ENCODE measurements at regions not wholly inside any gene's neighbourhood (a gene's known extent, or its start where the extent isn't known, plus 50 kb on each side); places are given as distances from the start of the nearest gene placed in this dataset.

DNA sequence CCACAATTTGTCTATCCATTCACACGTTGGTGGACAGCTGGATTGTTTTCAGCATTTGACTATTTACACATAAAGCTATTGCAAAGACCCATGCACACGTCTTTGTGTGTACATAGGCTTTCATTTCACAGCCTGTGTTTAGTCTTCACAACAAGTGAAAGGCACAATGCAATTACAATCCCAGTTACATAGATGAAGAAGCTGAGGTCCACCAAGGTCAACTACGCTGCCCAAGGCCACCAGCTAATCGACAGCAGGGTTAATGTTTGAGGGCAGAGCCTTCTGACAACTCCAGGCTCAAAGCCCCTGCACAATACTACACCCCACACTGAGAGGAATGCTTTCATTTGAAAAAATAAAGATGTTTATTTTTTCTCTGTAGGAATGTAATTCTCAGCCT is 93.6 kb upstream of the CDH13 start:
- Histone ChIP-seq H3K4me1 (ENCODE audit: control insufficient read depth in 1 of 2, insufficient read depth in 2 of 2, low read length in 2 of 2) (no peaks in the 10 kb centered on the region), H3K36me3 (ENCODE audit: control insufficient read depth in 1 of 2, insufficient read depth in 2 of 2, low read length in 1 of 2) (no peaks in the 10 kb centered on the region), H3K9me3 (ENCODE audit: control insufficient read depth, low read length) (peaks cover 1% of the 10 kb centered on the region), H3K27me3 (ENCODE audit: control insufficient read depth in 1 of 2, insufficient read depth in 2 of 2, low read length in 1 of 2) (peaks cover 0 to 3% of the 10 kb centered on the region in 2 donors), H3K27ac (ENCODE audit: low read depth in 1 of 2, low read length in 2 of 2) (no peak overlapping the region), H3K4me3 (ENCODE audit: low read length in 2 of 2) (no peak overlapping the region)
- WGBS, 2 donors: 47 to 55% methylated on average over 4 of the region's 4 CpGs
- no peak for ATAC-seq (ENCODE audit: low FRiP score)
- intact Hi-C loops (cut with DNase I): no loop called here
- no peak for DNase-seq

DNA sequence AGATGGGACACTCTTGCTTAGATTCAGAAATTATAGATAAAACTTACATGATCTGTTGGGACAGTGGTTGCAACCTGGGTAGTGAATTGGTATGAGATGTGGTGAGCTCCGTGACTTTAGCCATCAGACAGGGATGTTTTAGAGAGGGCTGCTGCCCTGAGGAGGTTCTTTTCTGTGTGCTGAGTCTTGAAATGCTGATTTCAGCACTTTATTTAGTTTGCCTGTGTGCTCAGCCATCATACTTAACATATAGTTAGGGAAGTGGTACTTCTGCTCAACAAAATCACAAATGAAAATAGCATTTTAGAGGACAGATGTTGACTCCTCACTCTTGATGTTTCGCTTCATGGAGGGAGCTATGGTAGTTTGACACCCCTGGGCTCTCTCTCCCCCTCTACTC is 95.9 kb upstream of the CDH13 start:
- Histone ChIP-seq H3K9me3 (ENCODE audit: control insufficient read depth, low read length) (no peaks in the 10 kb centered on the region), H3K27me3 (ENCODE audit: control insufficient read depth in 1 of 2, insufficient read depth in 2 of 2, low read length in 1 of 2) (peaks cover 0 to 3% of the 10 kb centered on the region in 2 donors), H3K4me3 (ENCODE audit: low read length in 2 of 2) (no peak overlapping the region), H3K4me1 (ENCODE audit: control insufficient read depth in 1 of 2, insufficient read depth in 2 of 2, low read length in 2 of 2) (no peaks in the 10 kb centered on the region), H3K27ac (ENCODE audit: low read depth in 1 of 2, low read length in 2 of 2) (no peak overlapping the region), H3K36me3 (ENCODE audit: control insufficient read depth in 1 of 2, insufficient read depth in 2 of 2, low read length in 1 of 2) (no peaks in the 10 kb centered on the region)
- ATAC-seq (ENCODE audit: low FRiP score) (no peak), DNase-seq (no peak)
- WGBS, 2 donors: 73 to 75% methylated on average over 2 of the region's 2 CpGs
- intact Hi-C loops (cut with DNase I): no loop called here

DNA sequence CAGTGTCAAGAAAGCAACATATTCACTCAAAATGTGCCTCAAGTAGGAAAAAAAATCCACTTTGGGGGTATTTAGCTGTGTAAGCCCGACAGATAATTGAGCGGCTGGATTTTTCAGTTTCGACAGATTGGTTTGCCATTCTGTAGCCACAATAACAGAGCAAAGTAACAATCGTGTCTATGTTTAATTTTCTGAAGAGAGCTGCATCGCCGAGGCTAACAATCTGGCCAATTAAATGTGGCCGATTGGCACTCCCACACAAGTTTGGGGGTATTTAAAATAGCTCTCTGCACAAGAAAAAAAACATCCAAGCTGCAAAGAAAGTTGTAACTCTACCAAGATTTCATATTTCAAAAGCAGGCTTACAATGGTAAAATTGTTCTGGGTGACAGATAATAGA is 99.7 kb upstream of the CDH13 start:
- H3K9me3 ChIP-seq (ENCODE audit: control insufficient read depth, low read length): peaks cover 4% of the 10 kb centered on the region
- no peak for ATAC-seq (ENCODE audit: low FRiP score)
- WGBS, 2 donors: 41 to 42% methylated on average over 7 of the region's 7 CpGs
- DNase-seq: no peak
- H3K4me1 ChIP-seq (ENCODE audit: control insufficient read depth in 1 of 2, insufficient read depth in 2 of 2, low read length in 2 of 2): no peaks in the 10 kb centered on the region
- no peaks in the 10 kb centered on the region for H3K36me3 ChIP-seq (ENCODE audit: control insufficient read depth in 1 of 2, insufficient read depth in 2 of 2, low read length in 1 of 2)
- no peak overlapping the region for H3K27ac ChIP-seq (ENCODE audit: low read depth in 1 of 2, low read length in 2 of 2)
- peaks cover 0 to 3% of the 10 kb centered on the region in 2 donors for H3K27me3 ChIP-seq (ENCODE audit: control insufficient read depth in 1 of 2, insufficient read depth in 2 of 2, low read length in 1 of 2)
- H3K4me3 ChIP-seq (ENCODE audit: low read length in 2 of 2): no peak overlapping the region
- intact Hi-C loops (cut with DNase I): no loop called here

DNA sequence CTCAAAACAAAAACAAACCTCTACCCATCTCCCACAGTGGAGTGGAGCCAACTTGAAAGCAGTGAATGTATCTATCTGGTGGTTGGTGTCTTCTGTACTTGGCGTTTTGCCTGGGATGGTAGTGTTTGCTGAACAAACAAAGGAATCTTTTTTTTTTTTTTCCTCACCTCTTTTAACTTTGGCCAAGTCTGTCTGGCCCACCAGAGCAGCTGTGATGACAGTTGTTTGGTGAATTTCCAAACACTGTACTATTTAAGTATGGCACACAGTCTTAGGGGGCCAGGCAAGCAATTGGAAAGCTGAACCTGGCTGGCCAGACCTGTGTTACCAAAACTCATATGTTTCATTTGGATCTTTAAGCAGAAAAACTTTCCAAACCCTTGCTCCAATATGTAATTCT is 101.8 kb upstream of the CDH13 start:
- Histone ChIP-seq H3K4me1 (ENCODE audit: control insufficient read depth in 1 of 2, insufficient read depth in 2 of 2, low read length in 2 of 2) (no peaks in the 10 kb centered on the region), H3K9me3 (ENCODE audit: control insufficient read depth, low read length) (peaks cover 4% of the 10 kb centered on the region), H3K27me3 (ENCODE audit: control insufficient read depth in 1 of 2, insufficient read depth in 2 of 2, low read length in 1 of 2) (no peaks in the 10 kb centered on the region), H3K4me3 (ENCODE audit: low read length in 2 of 2) (no peak overlapping the region), H3K36me3 (ENCODE audit: control insufficient read depth in 1 of 2, insufficient read depth in 2 of 2, low read length in 1 of 2) (no peaks in the 10 kb centered on the region), H3K27ac (ENCODE audit: low read depth in 1 of 2, low read length in 2 of 2) (no peak overlapping the region)
- 5 to 30% methylated on average over 1 of the region's 1 CpG for WGBS, 2 donors
- ATAC-seq (ENCODE audit: low FRiP score): no peak
- no peak for DNase-seq
- intact Hi-C loops (cut with DNase I): no loop called here

DNA sequence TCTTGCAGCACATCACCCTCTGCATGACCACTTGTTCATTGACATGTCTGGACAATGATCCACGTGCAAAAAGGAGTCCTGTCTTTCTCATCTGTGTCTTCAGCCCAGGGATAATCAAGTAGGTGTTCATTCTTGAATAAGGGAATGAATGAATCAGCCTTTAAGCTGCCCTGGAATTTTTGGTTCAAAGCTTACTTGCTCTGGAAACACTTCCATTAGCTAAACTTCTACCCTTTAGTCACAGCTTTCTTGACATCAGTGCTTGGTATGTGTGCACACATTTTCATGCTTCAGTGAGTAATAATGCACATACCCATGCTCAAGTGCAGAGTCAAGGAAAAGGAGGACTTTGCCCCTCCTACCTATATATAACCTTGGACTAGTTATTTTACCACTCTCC is 103.0 kb upstream of the CDH13 start:
- 61 to 62% methylated on average over 1 of the region's 1 CpG for WGBS, 2 donors
- ATAC-seq (ENCODE audit: low FRiP score) (no peak), DNase-seq (no peak)
- Histone ChIP-seq H3K9me3 (ENCODE audit: control insufficient read depth, low read length) (peaks cover 4% of the 10 kb centered on the region), H3K27ac (ENCODE audit: low read depth in 1 of 2, low read length in 2 of 2) (no peak overlapping the region), H3K4me1 (ENCODE audit: control insufficient read depth in 1 of 2, insufficient read depth in 2 of 2, low read length in 2 of 2) (no peaks in the 10 kb centered on the region), H3K4me3 (ENCODE audit: low read length in 2 of 2) (no peak overlapping the region), H3K36me3 (ENCODE audit: control insufficient read depth in 1 of 2, insufficient read depth in 2 of 2, low read length in 1 of 2) (no peaks in the 10 kb centered on the region), H3K27me3 (ENCODE audit: control insufficient read depth in 1 of 2, insufficient read depth in 2 of 2, low read length in 1 of 2) (no peaks in the 10 kb centered on the region)
- intact Hi-C loops (cut with DNase I): no loop called here

DNA sequence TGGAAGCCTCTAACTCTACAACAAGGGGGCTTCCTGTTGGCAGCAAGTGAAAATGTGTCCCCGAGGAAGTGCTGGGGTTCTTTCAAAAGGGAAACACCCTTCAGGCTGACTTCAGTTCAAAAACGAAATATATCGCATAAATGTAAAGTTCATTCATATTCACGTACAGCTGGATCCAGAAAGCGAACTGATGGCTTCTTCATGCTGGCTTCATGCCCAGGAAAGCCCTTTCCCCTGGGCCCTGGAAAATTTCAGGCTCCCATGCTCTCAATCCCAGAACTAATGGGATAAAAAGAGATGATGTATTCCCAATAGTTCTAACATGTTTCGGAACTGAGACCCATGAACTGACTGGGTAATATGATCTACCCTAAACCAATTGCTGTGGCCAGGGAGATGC is 104.7 kb upstream of the CDH13 start:
- intact Hi-C loops (cut with DNase I): no loop called here
- no peak overlapping the region for H3K27ac ChIP-seq (ENCODE audit: low read depth in 1 of 2, low read length in 2 of 2)
- ATAC-seq (ENCODE audit: low FRiP score): no peak
- H3K4me1 ChIP-seq (ENCODE audit: control insufficient read depth in 1 of 2, insufficient read depth in 2 of 2, low read length in 2 of 2): no peaks in the 10 kb centered on the region
- H3K9me3 ChIP-seq (ENCODE audit: control insufficient read depth, low read length): peaks cover 5% of the 10 kb centered on the region
- no peaks in the 10 kb centered on the region for H3K27me3 ChIP-seq (ENCODE audit: control insufficient read depth in 1 of 2, insufficient read depth in 2 of 2, low read length in 1 of 2)
- WGBS, 2 donors: 32 to 58% methylated on average over 6 of the region's 6 CpGs
- no peak for DNase-seq
- H3K4me3 ChIP-seq (ENCODE audit: low read length in 2 of 2): no peak overlapping the region
- no peaks in the 10 kb centered on the region for H3K36me3 ChIP-seq (ENCODE audit: control insufficient read depth in 1 of 2, insufficient read depth in 2 of 2, low read length in 1 of 2)

DNA sequence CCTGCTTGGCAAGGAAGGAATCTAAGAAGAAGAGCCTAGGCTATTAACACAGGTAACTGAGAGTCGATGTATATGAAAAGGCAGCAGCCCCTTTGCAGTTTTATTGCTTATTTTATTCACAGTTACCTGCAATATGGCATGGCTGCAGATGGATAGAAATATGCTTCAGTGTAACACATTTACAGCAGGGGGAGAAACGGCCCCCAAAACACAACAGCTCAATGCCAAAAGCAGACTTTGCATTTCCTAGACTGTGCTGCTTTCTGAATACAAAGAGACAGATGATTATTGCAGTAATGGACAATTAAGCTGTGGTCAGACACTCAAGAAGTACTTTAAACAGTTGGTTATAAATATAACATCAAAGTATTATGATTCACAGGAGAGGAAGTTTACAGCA is 108.0 kb upstream of the CDH13 start:
- intact Hi-C loops (cut with DNase I): no loop called here

DNA sequence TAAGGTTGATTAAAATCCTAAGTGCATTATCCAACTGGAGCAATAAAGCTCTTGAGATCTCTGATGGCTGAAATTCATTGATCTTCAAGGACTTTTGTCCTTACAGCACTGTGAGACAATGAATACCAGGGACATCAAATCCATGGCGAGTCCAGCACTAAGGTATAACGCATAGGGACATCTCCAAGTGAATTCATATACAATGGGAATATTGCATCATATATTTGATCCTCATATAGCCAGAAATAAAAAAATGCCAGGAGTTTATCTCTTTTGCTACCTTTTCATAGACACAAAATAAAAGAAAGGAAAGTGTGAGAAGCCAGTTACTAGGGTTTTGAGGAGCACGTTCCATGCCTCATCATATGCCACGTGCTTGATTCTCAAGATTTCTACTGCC is 112.5 kb upstream of the CDH13 start:
- Histone ChIP-seq H3K9me3 (ENCODE audit: control insufficient read depth, low read length) (peaks cover 2% of the 10 kb centered on the region), H3K4me1 (ENCODE audit: control insufficient read depth in 1 of 2, insufficient read depth in 2 of 2, low read length in 2 of 2) (no peaks in the 10 kb centered on the region), H3K36me3 (ENCODE audit: control insufficient read depth in 1 of 2, insufficient read depth in 2 of 2, low read length in 1 of 2) (no peaks in the 10 kb centered on the region), H3K27ac (ENCODE audit: low read depth in 1 of 2, low read length in 2 of 2) (no peak overlapping the region), H3K27me3 (ENCODE audit: control insufficient read depth in 1 of 2, insufficient read depth in 2 of 2, low read length in 1 of 2) (no peaks in the 10 kb centered on the region), H3K4me3 (ENCODE audit: low read length in 2 of 2) (no peak overlapping the region)
- WGBS, 2 donors: 88 to 89% methylated on average over 4 of the region's 4 CpGs
- intact Hi-C loops (cut with DNase I): no loop called here
- ATAC-seq (ENCODE audit: low FRiP score) (no peak), DNase-seq (no peak)

More for the DNA sequence above, 108.0 kb upstream of the CDH13 start:
- Histone ChIP-seq H3K36me3 (ENCODE audit: control insufficient read depth in 1 of 2, insufficient read depth in 2 of 2, low read length in 1 of 2) (no peaks in the 10 kb centered on the region), H3K9me3 (ENCODE audit: control insufficient read depth, low read length) (peaks cover 6% of the 10 kb centered on the region), H3K4me3 (ENCODE audit: low read length in 2 of 2) (no peak overlapping the region), H3K27me3 (ENCODE audit: control insufficient read depth in 1 of 2, insufficient read depth in 2 of 2, low read length in 1 of 2) (no peaks in the 10 kb centered on the region), H3K4me1 (ENCODE audit: control insufficient read depth in 1 of 2, insufficient read depth in 2 of 2, low read length in 2 of 2) (no peaks in the 10 kb centered on the region), H3K27ac (ENCODE audit: low read depth in 1 of 2, low read length in 2 of 2) (no peak overlapping the region)
- 77 to 80% methylated on average over 2 of the region's 2 CpGs for WGBS, 2 donors
- ATAC-seq (ENCODE audit: low FRiP score): no peak
- no peak for DNase-seq

DNA sequence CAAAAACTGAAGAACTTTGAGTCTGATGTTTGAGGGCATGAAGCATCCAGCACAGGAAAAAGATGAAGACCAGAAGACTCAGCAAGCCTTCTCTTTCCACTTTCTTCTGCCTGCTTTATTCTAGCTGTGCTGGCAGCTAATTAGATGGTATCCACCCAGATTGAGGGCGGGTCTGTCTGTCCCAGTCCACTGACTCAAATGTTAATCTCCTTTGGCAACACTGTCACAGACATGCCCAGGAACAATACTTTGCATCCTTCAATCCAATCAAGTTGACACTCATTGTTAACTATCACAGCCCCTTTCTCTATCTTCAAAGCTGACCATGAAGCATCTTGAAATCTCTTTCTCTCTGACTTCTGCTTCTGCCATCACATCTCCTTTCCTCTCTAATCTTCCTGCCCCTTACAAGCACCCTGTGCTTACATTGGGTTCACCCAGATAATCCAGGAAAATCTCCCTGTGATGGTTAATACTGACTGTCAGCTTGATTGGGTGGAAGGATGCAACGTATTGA is 115.9 kb upstream of the CDH13 start:
- H3K9me3 ChIP-seq (ENCODE audit: control insufficient read depth, low read length): peaks cover 5% of the 10 kb centered on the region
- no peaks in the 10 kb centered on the region for H3K27me3 ChIP-seq (ENCODE audit: control insufficient read depth in 1 of 2, insufficient read depth in 2 of 2, low read length in 1 of 2)
- WGBS, 2 donors: 83 to 88% methylated on average over 2 of the region's 2 CpGs
- DNase-seq (no peak), ATAC-seq (ENCODE audit: low FRiP score) (no peak)
- H3K27ac ChIP-seq (ENCODE audit: low read depth in 1 of 2, low read length in 2 of 2): no peak overlapping the region
- H3K4me1 ChIP-seq (ENCODE audit: control insufficient read depth in 1 of 2, insufficient read depth in 2 of 2, low read length in 2 of 2): no peaks in the 10 kb centered on the region
- intact Hi-C loops (cut with DNase I): no loop called here
- no peak overlapping the region for H3K4me3 ChIP-seq (ENCODE audit: low read length in 2 of 2)
- no peaks in the 10 kb centered on the region for H3K36me3 ChIP-seq (ENCODE audit: control insufficient read depth in 1 of 2, insufficient read depth in 2 of 2, low read length in 1 of 2)
